Peyer's patch (tissue), 4 donors: ENCODE measurements at regions not wholly inside any gene's neighbourhood (a gene's known extent, or its start where the extent isn't known, plus 50 kb on each side); places are given as distances from the start of the nearest gene placed in this dataset.

Source experiments
- CTCF ChIP-seq, 6 experiments: fragments of 450-650 bp in 4 of 6; fragments of 200-600 bp in 2 of 6; sonication (generic) in 1 of 6; IDR thresholded peaks; one replicate each; pipeline ENCODE4 v1.5.1; 2017 to 2019; ENCODE audit warnings: antibody characterized with exemption in 6 of 6, mild to moderate bottlenecking in 3 of 6, moderate library complexity in 1 of 6
- POLR2A ChIP-seq, 2 donors: fragments of 450-650 bp; IDR thresholded peaks; one replicate each; pipeline ENCODE4 v1.5.1; 2017; ENCODE audit warnings: antibody characterized with exemption in 2 of 2, mild to moderate bottlenecking in 2 of 2, moderate library complexity in 2 of 2

DNA sequence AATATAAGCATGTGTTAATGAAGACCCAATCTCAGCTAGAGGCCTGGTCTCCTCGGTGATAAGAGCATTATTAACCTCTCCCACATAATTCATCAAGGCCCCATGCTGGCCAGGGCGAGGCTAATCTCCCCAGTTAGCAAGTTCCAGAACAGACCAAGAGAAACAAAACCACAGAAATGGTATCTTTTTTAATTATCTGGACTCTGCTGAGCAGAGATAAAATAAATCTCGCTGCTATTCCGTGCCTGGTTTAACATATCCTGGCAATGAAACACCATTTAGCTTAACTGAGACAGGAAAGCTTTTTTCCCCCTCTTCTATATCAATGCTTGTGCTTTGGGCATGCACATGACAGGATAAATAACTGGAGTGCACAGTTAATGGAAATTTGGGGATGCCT lies 72.5 kb upstream of the ARHGEF3 start:
- TF ChIP-seq CTCF (IDR thresholded peaks at IDR 0.05) (no peak), POLR2A (IDR thresholded peaks at IDR 0.05) (no peak)
